ENCODE measurements at regions not wholly inside any gene's neighbourhood (a gene's known extent, or its start where the extent isn't known, plus 50 kb on each side); places are given as distances from the start of the nearest gene placed in this dataset.

DNA sequence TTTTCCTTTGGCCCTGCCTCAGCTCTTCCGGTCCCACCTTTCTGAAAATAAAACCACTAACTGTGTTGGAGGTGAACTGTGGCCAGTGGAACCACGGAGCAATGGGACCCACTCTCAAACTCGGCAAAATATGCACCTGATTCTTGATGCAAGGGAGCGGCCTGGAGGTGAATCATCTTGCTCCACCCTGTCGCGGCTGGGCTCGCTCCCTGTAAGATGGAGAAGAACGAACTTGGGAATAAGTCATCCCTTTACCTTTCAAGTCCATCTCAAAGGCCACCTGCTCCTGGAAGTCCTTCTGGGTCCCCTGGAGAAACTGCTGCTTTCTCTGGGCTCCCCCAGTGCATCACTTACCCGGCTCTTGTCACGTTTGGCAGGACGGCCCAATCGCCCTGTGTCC lies 309.9 kb downstream of the BCL11B start:
- TF ChIP-seq, protein P1, sequence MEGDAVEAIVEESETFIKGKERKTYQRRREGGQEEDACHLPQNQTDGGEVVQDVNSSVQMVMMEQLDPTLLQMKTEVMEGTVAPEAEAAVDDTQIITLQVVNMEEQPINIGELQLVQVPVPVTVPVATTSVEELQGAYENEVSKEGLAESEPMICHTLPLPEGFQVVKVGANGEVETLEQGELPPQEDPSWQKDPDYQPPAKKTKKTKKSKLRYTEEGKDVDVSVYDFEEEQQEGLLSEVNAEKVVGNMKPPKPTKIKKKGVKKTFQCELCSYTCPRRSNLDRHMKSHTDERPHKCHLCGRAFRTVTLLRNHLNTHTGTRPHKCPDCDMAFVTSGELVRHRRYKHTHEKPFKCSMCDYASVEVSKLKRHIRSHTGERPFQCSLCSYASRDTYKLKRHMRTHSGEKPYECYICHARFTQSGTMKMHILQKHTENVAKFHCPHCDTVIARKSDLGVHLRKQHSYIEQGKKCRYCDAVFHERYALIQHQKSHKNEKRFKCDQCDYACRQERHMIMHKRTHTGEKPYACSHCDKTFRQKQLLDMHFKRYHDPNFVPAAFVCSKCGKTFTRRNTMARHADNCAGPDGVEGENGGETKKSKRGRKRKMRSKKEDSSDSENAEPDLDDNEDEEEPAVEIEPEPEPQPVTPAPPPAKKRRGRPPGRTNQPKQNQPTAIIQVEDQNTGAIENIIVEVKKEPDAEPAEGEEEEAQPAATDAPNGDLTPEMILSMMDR (IDR thresholded peaks at IDR 0.05): no peak
- TF ChIP-seq TEAD1 (CRISPR knock-in tag; IDR thresholded peaks at IDR 0.05) (no peak), ESRRA (CRISPR knock-in tag; IDR thresholded peaks at IDR 0.05; ENCODE audit: borderline replicate concordance) (no peak), CREM (CRISPR knock-in tag; IDR thresholded peaks at IDR 0.05) (no peak)

Data from WTC11 (cell line).